Anterior cingulate cortex (tissue), 58 donors: ENCODE measurements at regions not wholly inside any gene's neighbourhood (a gene's known extent, or its start where the extent isn't known, plus 50 kb on each side); places are given as distances from the start of the nearest gene placed in this dataset.
"Not testable (repeated sequence)": the region's sequence is repeated elsewhere in the genome, so short reads cannot be mapped to it uniquely, and the experiment has no call there.

Source experiments
- DNase-seq, 58 donors: peaks; one replicate each; lab custom pipeline; 2025; lab: John Stamatoyannopoulos, UW

GRCh38 chr17:47066841-47067682 lies 88.0 kb upstream of the RPRML start:
- peak in 57 of 58 donors; percentile 6 to 85 (median 70) for DNase-seq

GRCh38 chr17:47066095-47066494 lies 87.0 kb upstream of the RPRML start:
- DNase-seq, result no peak

- DNase-seq, result no peak
Measured at GRCh38 chr17:47064684-47065083, 85.6 kb upstream of the RPRML start.

GRCh38 chr17:47063475-47063874 lies 84.4 kb upstream of the RPRML start:
- DNase-seq, result no peak

- DNase-seq, result not testable (repeated sequence)
Measured at GRCh38 chr17:47062851-47063250, 83.8 kb upstream of the RPRML start.

GRCh38 chr17:47060005-47060404 lies 81.0 kb upstream of the RPRML start:
- DNase-seq, result not testable (repeated sequence)

- DNase-seq, result peak in 3 of 58 donors; percentile 4 to 42 (median 7)
Measured at GRCh38 chr17:47057830-47058229, 78.8 kb upstream of the RPRML start.

- DNase-seq, result not testable (repeated sequence)
Measured at GRCh38 chr17:47057279-47057678, 78.2 kb upstream of the RPRML start.

GRCh38 chr17:47056687-47057086 lies 77.6 kb upstream of the RPRML start:
- not testable (repeated sequence) for DNase-seq
